Thyroid gland (tissue), 4 donors: ENCODE measurements at regions not wholly inside any gene's neighbourhood (a gene's known extent, or its start where the extent isn't known, plus 50 kb on each side); places are given as distances from the start of the nearest gene placed in this dataset.
A peak's percentile ranks its signal among the peaks of the same experiment; 100 is the strongest.

Experiments used
- DNase-seq, 2 donors: peaks; one replicate each; pipeline ENCODE4 v3.0.0-alpha.2; 2019
- H3K27ac ChIP-seq, 3 donors: fragments of 200-600 bp; sonication (generic); 1 replicate in 2 of 3; 2 replicates in 1 of 3; pipeline ENCODE4 v1.5.1; 2016 to 2019; ENCODE audit warnings: mild to moderate bottlenecking in 1 of 3, moderate library complexity in 1 of 3
- H3K27me3 ChIP-seq: fragments of 200-600 bp; sonication (generic); one replicate; pipeline ENCODE4 v1.5.1; 2019
- H3K36me3 ChIP-seq, 2 donors: fragments of 200-600 bp; sonication (generic); one replicate each; pipeline ENCODE4 v1.5.1; 2016 to 2019
- H3K4me1 ChIP-seq, 2 donors: fragments of 200-600 bp; sonication (generic); one replicate each; pipeline ENCODE4 v1.5.1; 2017 to 2019
- H3K4me3 ChIP-seq, 3 donors: fragments of 200-600 bp; sonication (generic); replicated peaks in 1 of 3; 1 replicate in 2 of 3; 2 replicates in 1 of 3; pipeline ENCODE4 v1.5.1; 2016; ENCODE audit warnings: mild to moderate bottlenecking in 1 of 3
- H3K9me3 ChIP-seq: fragments of 200-600 bp; sonication (generic); one replicate; pipeline ENCODE4 v1.5.1; 2017
- CTCF ChIP-seq, 6 experiments: fragments of 200-600 bp in 3 of 6; fragments of 450-650 bp in 3 of 6; sonication (generic) in 3 of 6; IDR thresholded peaks; one replicate each; pipeline ENCODE4 v1.5.1; 2016 to 2019; ENCODE audit warnings: antibody characterized with exemption in 6 of 6, mild to moderate bottlenecking in 2 of 6, inconsistent platforms in 1 of 6, moderate library complexity in 1 of 6
- POLR2A ChIP-seq, 2 donors: fragments of 450-650 bp; IDR thresholded peaks; one replicate each; pipeline ENCODE4 v1.6.1; 2017; ENCODE audit warnings: antibody characterized with exemption in 2 of 2, mild to moderate bottlenecking in 2 of 2, moderate library complexity in 1 of 2
- WGBS, 2 donors: methylation state at CpG; one replicate each; pipeline ENCODE4 v1.1.5; 2017; 5-methylcytosine and 5-hydroxymethylcytosine counted together
- intact Hi-C: fragments of 100-400 bp; cut with DNase I; formaldehyde crosslinking; loops from one replicate; pipeline ENCODE4 v1.15.1; 2023

- Histone ChIP-seq H3K27me3 (no peaks in the 10 kb centered on the region), H3K36me3 (no peaks in the 10 kb centered on the region), H3K4me1 (peaks cover 3 to 12% of the 10 kb centered on the region in 2 donors), H3K4me3 (no peak overlapping the region), H3K9me3 (no peaks in the 10 kb centered on the region), H3K27ac (no peak overlapping the region)
- intact Hi-C loops: no loop called here
- DNase-seq: no peak
- no peak for TF ChIP-seq POLR2A (IDR thresholded peaks at IDR 0.05)
- no peak for TF ChIP-seq CTCF (IDR thresholded peaks at IDR 0.05)
- WGBS, 2 donors: 72 to 88% methylated on average over 15 to 26 of the region's 32 CpGs
Observed at GRCh38 chr20:63105211-63106107, 98.7 kb upstream of the BHLHE23 start.

GRCh38 chr20:63104312-63105181, 97.8 kb upstream of the BHLHE23 start:
- Histone ChIP-seq H3K27me3 (no peaks in the 10 kb centered on the region), H3K36me3 (no peaks in the 10 kb centered on the region), H3K4me3 (no peak overlapping the region), H3K4me1 (peaks cover 3 to 12% of the 10 kb centered on the region in 2 donors), H3K9me3 (no peaks in the 10 kb centered on the region), H3K27ac (no peak overlapping the region)
- intact Hi-C loops: no loop called here
- no peak for DNase-seq
- TF ChIP-seq POLR2A (IDR thresholded peaks at IDR 0.05) (no peak), CTCF (IDR thresholded peaks at IDR 0.05) (no peak)
- 74 to 83% methylated on average over 15 to 18 of the region's 19 CpGs for WGBS, 2 donors

GRCh38 chr20:63103402-63104311, 96.9 kb upstream of the BHLHE23 start:
- Histone ChIP-seq H3K36me3 (no peaks in the 10 kb centered on the region), H3K27ac (no peak overlapping the region), H3K9me3 (no peaks in the 10 kb centered on the region), H3K27me3 (no peaks in the 10 kb centered on the region), H3K4me3 (no peak overlapping the region), H3K4me1 (peaks cover 3 to 12% of the 10 kb centered on the region in 2 donors)
- no peak for DNase-seq
- intact Hi-C loops: no loop called here
- no peak for TF ChIP-seq POLR2A (IDR thresholded peaks at IDR 0.05)
- no peak for TF ChIP-seq CTCF (IDR thresholded peaks at IDR 0.05)
- WGBS, 2 donors: 74% methylated on average over 20 to 21 of the region's 21 CpGs

- no peaks in the 10 kb centered on the region for H3K27me3 ChIP-seq
- 21 to 65% methylated on average over 3 to 10 of the region's 55 CpGs for WGBS, 2 donors
Observed at GRCh38 chr20:63102721-63103375, 96.1 kb upstream of the BHLHE23 start.

More at GRCh38 chr20:63102721-63103375, 96.1 kb upstream of the BHLHE23 start:
- Histone ChIP-seq H3K4me1 (peaks cover 3 to 12% of the 10 kb centered on the region in 2 donors), H3K9me3 (no peaks in the 10 kb centered on the region), H3K36me3 (no peaks in the 10 kb centered on the region), H3K4me3 (peak overlapping the region in 1 of 3 donors; percentile 48), H3K27ac (peak overlapping the region in 1 of 3 donors; percentile 29)
- no peak for TF ChIP-seq POLR2A (IDR thresholded peaks at IDR 0.05)
- no peak for TF ChIP-seq CTCF (IDR thresholded peaks at IDR 0.05)
- peak; percentile 11 to 14 for DNase-seq
- intact Hi-C loops: no loop called here
